Stomach smooth muscle (tissue), 2 donors: ENCODE measurements at regions not wholly inside any gene's neighbourhood (a gene's known extent, or its start where the extent isn't known, plus 50 kb on each side); places are given as distances from the start of the nearest gene placed in this dataset.
"Not testable (repeated sequence)": the region's sequence is repeated elsewhere in the genome, so short reads cannot be mapped to it uniquely, and the experiment has no call there.

Experiments
- H3K27ac ChIP-seq: one replicate; pipeline ENCODE4 v1.7.0; 2013; ENCODE audit warnings: mild to moderate bottlenecking, low read length, inconsistent platforms
- H3K27me3 ChIP-seq, 2 donors: one replicate each; pipeline ENCODE4 v1.7.0; 2013; ENCODE audit warnings: low read length in 2 of 2; ENCODE audit not compliant: insufficient read depth in 2 of 2, control insufficient read depth in 1 of 2
- H3K36me3 ChIP-seq, 2 donors: one replicate each; pipeline ENCODE4 v1.7.0; 2013; ENCODE audit warnings: low read length in 2 of 2; ENCODE audit not compliant: control insufficient read depth in 2 of 2, insufficient read depth in 2 of 2
- H3K4me1 ChIP-seq: one replicate; pipeline ENCODE4 v1.7.0; 2013; ENCODE audit warnings: low read length; ENCODE audit not compliant: control insufficient read depth, insufficient read depth
- H3K4me3 ChIP-seq, 2 donors: one replicate each; pipeline ENCODE4 v1.7.0; 2013; ENCODE audit warnings: low read length in 2 of 2
- H3K9ac ChIP-seq, 2 donors: one replicate each; pipeline ENCODE4 v1.7.0; 2013; ENCODE audit warnings: low read length in 2 of 2, mild to moderate bottlenecking in 1 of 2
- H3K9me3 ChIP-seq, 2 donors: one replicate each; pipeline ENCODE4 v1.7.0; 2013; ENCODE audit warnings: low read length in 2 of 2; ENCODE audit not compliant: control insufficient read depth in 2 of 2
- donor health status: healthy.
- donor health status: Pancreatic carcinoma.

DNA sequence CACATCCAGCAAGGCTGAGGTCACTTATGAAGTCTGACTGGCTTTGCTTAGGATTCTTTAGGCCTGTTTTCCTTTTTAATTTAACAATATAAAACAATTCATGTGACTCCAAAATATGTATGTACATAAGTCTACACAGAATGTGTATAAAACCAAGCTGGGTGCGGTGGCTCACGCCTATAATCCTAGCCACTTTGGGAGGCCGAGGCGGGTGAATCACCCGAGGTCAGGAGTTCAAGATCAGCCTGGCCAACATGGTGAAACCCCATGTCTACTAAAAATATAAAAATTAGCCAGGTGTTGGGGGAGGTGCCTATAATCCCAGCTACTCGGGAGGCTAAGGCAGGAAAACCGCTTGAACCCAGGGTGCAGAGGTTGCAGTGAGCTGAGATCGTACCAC is 83.1 kb downstream of the SHANK2 start:
- Histone ChIP-seq H3K4me3 (no peak overlapping the region), H3K27ac (no peak overlapping the region), H3K9ac (no peak overlapping the region), H3K27me3 (peaks cover 0 to 4% of the 10 kb centered on the region in 2 donors), H3K36me3 (no peaks in the 10 kb centered on the region), H3K9me3 (no peaks in the 10 kb centered on the region), H3K4me1 (no peaks in the 10 kb centered on the region)

DNA sequence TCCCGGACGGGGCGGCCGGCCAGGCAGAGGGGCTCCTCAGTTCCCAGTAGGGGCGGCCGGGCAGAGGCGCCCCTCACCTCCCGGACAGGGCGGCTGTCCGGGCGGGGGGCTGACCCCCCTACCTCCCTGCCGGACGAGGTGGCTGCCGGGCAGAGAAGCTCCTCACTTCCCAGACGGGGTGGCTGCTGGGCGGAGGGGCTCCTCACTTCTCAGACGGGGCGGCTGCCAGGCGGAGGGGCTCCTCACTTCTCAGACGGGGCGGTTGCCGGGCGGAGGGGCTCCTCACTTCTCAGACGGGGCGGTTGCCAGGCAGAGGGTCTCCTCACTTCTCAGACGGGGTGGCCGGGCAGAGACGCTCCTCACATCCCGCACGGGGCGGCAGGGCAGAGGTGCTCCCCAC is 84.6 kb downstream of the SHANK2 start:
- H3K4me1 ChIP-seq, H3K27me3 ChIP-seq, H3K4me3 ChIP-seq, H3K9ac ChIP-seq, H3K27ac ChIP-seq, H3K36me3 ChIP-seq, H3K9me3 ChIP-seq: not testable (repeated sequence)

DNA sequence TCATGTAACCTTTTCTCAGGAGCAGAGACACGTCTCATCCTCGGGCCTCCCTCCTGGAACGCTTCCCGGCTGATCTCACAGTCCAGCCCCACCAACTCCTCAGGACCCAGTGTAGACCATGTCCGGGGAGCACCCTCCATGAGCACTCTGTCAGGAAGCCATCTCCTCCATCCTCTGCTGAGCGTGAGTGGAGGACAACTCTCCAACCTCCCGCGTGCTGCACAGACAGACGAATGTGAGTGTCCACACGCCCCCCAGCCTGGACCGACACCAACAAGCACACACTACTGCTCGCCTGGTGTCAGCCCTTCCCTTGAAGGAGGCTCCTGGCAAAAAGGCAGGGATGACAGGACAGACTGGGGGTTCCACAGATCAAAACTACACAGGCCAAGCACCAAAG is 86.6 kb downstream of the SHANK2 start:
- Histone ChIP-seq H3K4me3 (no peak overlapping the region), H3K9ac (no peak overlapping the region), H3K36me3 (no peaks in the 10 kb centered on the region), H3K9me3 (no peaks in the 10 kb centered on the region), H3K27ac (no peak overlapping the region), H3K4me1 (no peaks in the 10 kb centered on the region), H3K27me3 (peaks cover 0 to 2% of the 10 kb centered on the region in 2 donors)

DNA sequence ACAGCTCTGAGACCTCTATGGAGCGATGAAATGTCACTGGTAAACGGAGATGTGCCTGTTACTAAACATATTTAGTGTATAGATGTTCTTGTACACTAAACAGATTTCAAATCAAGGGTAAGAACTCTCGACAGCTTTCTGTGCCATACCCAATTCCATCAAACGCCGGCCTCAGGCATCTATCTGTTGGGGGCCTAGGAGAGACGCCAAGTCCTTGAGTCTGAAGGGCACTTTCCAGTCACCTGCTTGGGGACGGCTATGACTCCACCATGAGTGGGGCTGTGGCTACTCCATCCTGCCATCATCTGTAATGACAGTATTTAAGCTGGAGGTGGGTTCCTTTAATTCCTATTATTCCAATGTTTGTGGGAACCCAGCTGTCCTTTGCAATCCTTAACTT is 87.8 kb downstream of the SHANK2 start:
- no peak overlapping the region for H3K4me3 ChIP-seq
- no peak overlapping the region for H3K9ac ChIP-seq
- peaks cover 0 to 2% of the 10 kb centered on the region in 2 donors for H3K27me3 ChIP-seq
- H3K36me3 ChIP-seq: no peaks in the 10 kb centered on the region
- no peaks in the 10 kb centered on the region for H3K4me1 ChIP-seq
- no peak overlapping the region for H3K27ac ChIP-seq
- no peaks in the 10 kb centered on the region for H3K9me3 ChIP-seq

DNA sequence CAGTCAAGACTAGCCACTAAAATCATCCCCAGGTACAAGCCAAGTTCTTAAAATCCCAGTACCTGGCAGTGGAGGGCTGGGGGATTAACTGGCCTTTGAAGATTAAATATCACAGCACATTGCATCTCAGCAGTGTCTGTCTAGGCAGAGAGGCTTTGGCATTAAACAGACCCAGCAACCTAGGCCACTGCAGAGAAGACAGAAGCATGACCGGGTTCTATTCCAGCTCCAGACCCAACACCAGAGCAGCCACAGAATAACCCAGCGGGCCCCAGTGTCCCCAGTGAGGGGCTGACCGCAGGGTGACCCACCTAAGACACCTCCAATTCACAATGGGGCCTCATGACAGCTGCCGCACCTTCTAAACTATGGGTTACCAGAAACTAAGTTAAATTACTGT is 88.2 kb downstream of the SHANK2 start:
- Histone ChIP-seq H3K27me3 (peaks cover 0 to 2% of the 10 kb centered on the region in 2 donors), H3K9ac (no peak overlapping the region), H3K9me3 (no peaks in the 10 kb centered on the region), H3K36me3 (no peaks in the 10 kb centered on the region), H3K27ac (no peak overlapping the region), H3K4me3 (no peak overlapping the region), H3K4me1 (no peaks in the 10 kb centered on the region)

DNA sequence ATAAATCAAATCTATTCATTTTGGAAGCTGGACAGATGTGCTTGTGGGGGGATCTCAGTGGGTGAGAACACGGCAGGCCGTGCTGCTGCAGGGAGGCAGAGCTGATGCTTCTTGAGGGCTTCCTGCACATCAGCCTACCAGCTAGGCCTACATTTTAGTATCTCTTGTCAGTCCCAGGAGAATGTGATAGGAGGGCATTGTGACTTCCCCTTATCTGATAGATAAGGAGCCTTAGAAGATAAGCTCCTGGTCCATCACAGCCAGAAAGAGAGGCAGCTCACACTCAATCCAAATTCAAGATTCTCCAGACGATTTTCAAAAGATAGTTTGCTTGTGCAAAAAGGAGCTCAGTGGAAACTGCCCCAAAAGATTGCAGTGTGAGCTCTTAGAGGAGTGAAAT is 89.0 kb downstream of the SHANK2 start:
- Histone ChIP-seq H3K36me3 (no peaks in the 10 kb centered on the region), H3K9me3 (no peaks in the 10 kb centered on the region), H3K4me3 (no peak overlapping the region), H3K27me3 (peaks cover 0 to 2% of the 10 kb centered on the region in 2 donors), H3K9ac (no peak overlapping the region), H3K27ac (no peak overlapping the region), H3K4me1 (no peaks in the 10 kb centered on the region)

DNA sequence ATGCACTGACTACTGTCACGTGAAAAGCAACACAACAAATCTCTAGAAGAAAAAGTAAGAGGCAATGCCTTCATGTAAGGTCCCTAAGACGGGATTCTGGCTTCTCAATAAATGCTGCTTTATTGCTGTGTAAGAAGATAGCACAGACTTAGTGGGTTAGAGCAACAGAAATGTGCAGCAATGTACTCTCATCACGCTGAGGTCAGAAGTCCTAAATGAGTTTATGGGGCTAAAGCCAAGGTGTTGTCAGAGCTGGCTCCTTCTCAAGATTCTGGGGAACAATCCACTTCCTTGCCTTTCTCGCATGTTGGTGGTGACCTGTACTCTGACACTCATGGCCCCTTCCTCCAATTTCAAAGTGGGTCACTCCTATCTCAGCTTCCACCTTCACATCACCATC is 93.4 kb downstream of the SHANK2 start:
- Histone ChIP-seq H3K27me3 (no peaks in the 10 kb centered on the region), H3K36me3 (no peaks in the 10 kb centered on the region)

DNA sequence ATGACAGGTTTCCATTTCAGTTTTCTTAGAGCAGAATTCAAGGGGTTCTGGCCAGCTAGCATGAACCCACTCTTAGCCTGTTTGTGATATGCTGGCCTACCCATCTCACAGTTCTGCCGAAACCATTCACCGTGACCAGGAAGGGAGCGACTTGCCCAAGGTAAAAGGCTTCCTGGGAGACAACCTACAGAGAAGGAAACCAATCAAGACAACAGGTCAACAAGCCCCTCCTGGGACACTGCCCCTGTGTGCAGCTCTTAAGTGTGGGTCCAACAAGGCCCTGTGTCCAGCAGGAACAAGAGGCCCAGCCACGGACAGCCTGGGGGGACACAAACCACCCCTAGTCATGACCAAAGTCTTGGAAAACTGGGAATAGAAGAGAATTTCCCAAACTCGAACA is 94.7 kb downstream of the SHANK2 start:
- not testable (repeated sequence) for H3K4me3 ChIP-seq, H3K27me3 ChIP-seq

More for the DNA sequence above, 93.4 kb downstream of the SHANK2 start:
- Histone ChIP-seq H3K4me3 (no peak overlapping the region), H3K4me1 (no peaks in the 10 kb centered on the region), H3K27ac (no peak overlapping the region), H3K9ac (no peak overlapping the region), H3K9me3 (peaks cover 0 to 2% of the 10 kb centered on the region in 2 donors)

DNA sequence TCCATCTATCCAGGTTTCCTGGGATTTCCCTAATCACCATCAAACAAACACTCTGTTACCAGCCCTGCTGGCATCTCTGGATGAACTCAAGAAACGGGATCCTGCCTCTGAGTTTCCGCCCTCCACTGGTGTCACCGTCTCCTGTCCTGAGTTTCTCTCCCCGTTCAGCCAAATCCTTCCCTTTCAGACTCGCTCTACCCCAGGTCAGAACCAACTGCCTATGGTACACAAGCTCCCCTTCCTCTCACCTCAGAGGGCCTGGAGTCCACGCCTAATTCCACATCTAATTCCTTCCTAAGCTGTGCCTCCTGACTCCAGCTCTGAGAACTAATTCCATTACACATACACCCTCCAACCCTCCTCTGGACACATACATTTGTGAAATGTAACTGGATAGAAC is 96.1 kb downstream of the SHANK2 start:
- H3K9ac ChIP-seq: no peak overlapping the region
- H3K36me3 ChIP-seq: no peaks in the 10 kb centered on the region
- H3K27ac ChIP-seq: no peak overlapping the region
- H3K4me1 ChIP-seq: no peaks in the 10 kb centered on the region
- H3K9me3 ChIP-seq: peaks cover 0 to 2% of the 10 kb centered on the region in 2 donors
- no peak overlapping the region for H3K4me3 ChIP-seq
- no peaks in the 10 kb centered on the region for H3K27me3 ChIP-seq

More for the DNA sequence above, 94.7 kb downstream of the SHANK2 start:
- H3K4me1 ChIP-seq, H3K9ac ChIP-seq, H3K27ac ChIP-seq, H3K36me3 ChIP-seq, H3K9me3 ChIP-seq: not testable (repeated sequence)

DNA sequence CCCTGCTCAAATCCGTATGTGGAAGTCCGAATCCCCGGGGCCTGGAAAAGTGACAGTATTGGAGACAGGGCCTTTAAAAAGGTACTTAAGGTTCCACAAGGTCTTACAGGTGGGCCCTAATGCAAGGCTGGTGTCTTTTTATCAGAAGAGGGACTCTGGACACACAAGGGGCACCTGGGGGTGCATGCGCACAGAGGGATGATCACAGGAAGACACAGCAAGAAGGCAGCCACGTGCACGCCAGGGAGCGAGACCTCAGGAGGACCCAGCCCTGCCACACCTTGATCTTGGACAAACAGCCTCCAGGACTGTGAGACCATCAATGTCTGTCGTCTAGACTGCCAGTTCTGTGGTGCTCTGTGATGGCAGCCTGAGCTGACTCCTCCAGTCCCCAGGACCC is 96.5 kb downstream of the SHANK2 start:
- no peaks in the 10 kb centered on the region for H3K36me3 ChIP-seq
- H3K27me3 ChIP-seq: no peaks in the 10 kb centered on the region
- H3K4me3 ChIP-seq: no peak overlapping the region
- H3K9ac ChIP-seq: no peak overlapping the region
- H3K9me3 ChIP-seq: peaks cover 0 to 2% of the 10 kb centered on the region in 2 donors
- H3K27ac ChIP-seq: no peak overlapping the region
- no peaks in the 10 kb centered on the region for H3K4me1 ChIP-seq

DNA sequence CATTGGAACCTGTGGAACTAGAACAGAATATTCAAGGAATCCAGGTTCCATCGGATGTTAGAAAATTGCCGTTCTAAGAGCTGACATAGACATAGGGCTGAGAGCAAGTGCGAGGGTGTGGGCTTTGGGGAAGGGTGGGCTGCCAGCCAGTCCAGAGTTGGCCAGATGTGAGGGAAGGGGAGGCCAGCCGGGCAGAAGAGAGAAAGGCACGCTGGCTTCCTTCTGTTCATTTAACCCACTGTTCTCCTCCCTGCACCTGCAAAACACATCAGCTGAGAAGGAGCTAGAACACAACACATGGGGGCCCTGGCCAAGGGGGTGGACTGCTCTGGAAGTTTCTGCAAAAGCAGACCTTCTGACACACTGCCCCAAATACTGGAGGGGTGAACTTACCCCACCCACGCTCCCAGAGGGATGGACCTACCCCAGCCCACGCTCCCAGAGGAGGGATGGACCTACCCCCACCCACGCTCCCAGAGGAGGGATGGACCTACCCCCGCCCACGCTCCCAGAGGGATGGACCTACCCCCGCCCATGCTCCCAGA is 98.0 kb downstream of the SHANK2 start:
- no peak overlapping the region for H3K9ac ChIP-seq
- no peaks in the 10 kb centered on the region for H3K36me3 ChIP-seq
- H3K4me3 ChIP-seq: no peak overlapping the region
- no peaks in the 10 kb centered on the region for H3K4me1 ChIP-seq
- no peaks in the 10 kb centered on the region for H3K27me3 ChIP-seq
- peaks cover 0 to 8% of the 10 kb centered on the region in 2 donors for H3K9me3 ChIP-seq
- no peak overlapping the region for H3K27ac ChIP-seq
